Activated T-cell treated with anti-CD3 and anti-CD28 coated beads, Interleukin-2, amount 50 U/mL, for 4 hours (primary cell): ENCODE measurements at regions not wholly inside any gene's neighbourhood (a gene's known extent, or its start where the extent isn't known, plus 50 kb on each side); places are given as distances from the start of the nearest gene placed in this dataset.

ENCODE experiments used
- ATAC-seq, 2 donors: fragments of 200-7000 bp; cut with Tn5 transposase; one replicate each; pipeline ENCODE4 v1.10.0; 2021
- DNase-seq: peaks from one replicate; pipeline ENCODE4 v3.0.0-alpha.2; 2020
- H3K27me3 Mint-ChIP-seq: one replicate; pipeline ENCODE4 v1.8.0; 2021; ENCODE audit warnings: low read depth, mixed read lengths
- H3K36me3 Mint-ChIP-seq: one replicate; pipeline ENCODE4 v1.8.0; 2022; ENCODE audit warnings: mixed read lengths; ENCODE audit not compliant: insufficient read depth
- H3K4me1 Mint-ChIP-seq: one replicate; pipeline ENCODE4 v1.8.0; 2021; ENCODE audit warnings: low read depth, mixed read lengths
- H3K4me3 Mint-ChIP-seq: one replicate; pipeline ENCODE4 v1.8.0; 2021; ENCODE audit warnings: mild to moderate bottlenecking, moderate library complexity, mixed read lengths
- H3K9me3 Mint-ChIP-seq: one replicate; pipeline ENCODE4 v1.8.0; 2021; ENCODE audit warnings: mixed read lengths

- Mint-ChIP-seq H3K27me3 (no peaks in the 10 kb centered on the region), H3K4me3 (no peak overlapping the region), H3K9me3 (no peaks in the 10 kb centered on the region), H3K36me3 (no peaks in the 10 kb centered on the region), H3K4me1 (no peaks in the 10 kb centered on the region)
- DNase-seq (no peak), ATAC-seq (no peak)
Observed at GRCh38 chr4:108272986-108273385, 104.3 kb upstream of the LEF1 start.

- Mint-ChIP-seq H3K4me3 (no peak overlapping the region), H3K4me1 (no peaks in the 10 kb centered on the region), H3K27me3 (no peaks in the 10 kb centered on the region), H3K9me3 (no peaks in the 10 kb centered on the region), H3K36me3 (no peaks in the 10 kb centered on the region)
- DNase-seq (no peak), ATAC-seq (no peak)
Observed at GRCh38 chr4:108272561-108272960, 103.8 kb upstream of the LEF1 start.

- ATAC-seq (no peak), DNase-seq (no peak)
- H3K4me3 Mint-ChIP-seq = no peak overlapping the region
- H3K4me1 Mint-ChIP-seq = no peaks in the 10 kb centered on the region
- no peaks in the 10 kb centered on the region for H3K27me3 Mint-ChIP-seq
- no peaks in the 10 kb centered on the region for H3K9me3 Mint-ChIP-seq
- H3K36me3 Mint-ChIP-seq = no peaks in the 10 kb centered on the region
Observed at GRCh38 chr4:108272046-108272445, 103.3 kb upstream of the LEF1 start.

- DNase-seq (no peak), ATAC-seq (no peak)
- H3K36me3 Mint-ChIP-seq = no peaks in the 10 kb centered on the region
- H3K27me3 Mint-ChIP-seq = no peaks in the 10 kb centered on the region
- no peak overlapping the region for H3K4me3 Mint-ChIP-seq
- no peaks in the 10 kb centered on the region for H3K9me3 Mint-ChIP-seq
- no peaks in the 10 kb centered on the region for H3K4me1 Mint-ChIP-seq
Observed at GRCh38 chr4:108270466-108271450, 102.0 kb upstream of the LEF1 start.

- Mint-ChIP-seq H3K9me3 (no peaks in the 10 kb centered on the region), H3K4me1 (peaks cover 1% of the 10 kb centered on the region), H3K27me3 (no peaks in the 10 kb centered on the region), H3K36me3 (peaks cover 1% of the 10 kb centered on the region), H3K4me3 (no peak overlapping the region)
- no peak for ATAC-seq
- DNase-seq = no peak
Observed at GRCh38 chr4:108264693-108265092, 96.0 kb upstream of the LEF1 start.

- Mint-ChIP-seq H3K9me3 (no peaks in the 10 kb centered on the region), H3K4me3 (no peak overlapping the region), H3K36me3 (peaks cover 1% of the 10 kb centered on the region), H3K4me1 (peaks cover 1% of the 10 kb centered on the region), H3K27me3 (no peaks in the 10 kb centered on the region)
- no peak for ATAC-seq
- DNase-seq = no peak
Observed at GRCh38 chr4:108263057-108263456, 94.3 kb upstream of the LEF1 start.

GRCh38 chr4:108261026-108261425 lies 92.3 kb upstream of the LEF1 start:
- H3K9me3 Mint-ChIP-seq = no peaks in the 10 kb centered on the region
- DNase-seq = no peak
- peaks cover 1% of the 10 kb centered on the region for H3K36me3 Mint-ChIP-seq
- peaks cover 1% of the 10 kb centered on the region for H3K4me1 Mint-ChIP-seq
- H3K4me3 Mint-ChIP-seq = no peak overlapping the region
- H3K27me3 Mint-ChIP-seq = no peaks in the 10 kb centered on the region
- ATAC-seq = no peak

GRCh38 chr4:108256538-108256937 lies 87.8 kb upstream of the LEF1 start:
- peaks cover 1% of the 10 kb centered on the region for H3K4me1 Mint-ChIP-seq
- DNase-seq (no peak), ATAC-seq (no peak)
- H3K9me3 Mint-ChIP-seq = no peaks in the 10 kb centered on the region
- H3K27me3 Mint-ChIP-seq = no peaks in the 10 kb centered on the region
- no peak overlapping the region for H3K4me3 Mint-ChIP-seq
- peaks cover 2% of the 10 kb centered on the region for H3K36me3 Mint-ChIP-seq

GRCh38 chr4:108255203-108255747 lies 86.5 kb upstream of the LEF1 start:
- Mint-ChIP-seq H3K27me3 (no peaks in the 10 kb centered on the region), H3K4me3 (no peak overlapping the region), H3K4me1 (peaks cover 1% of the 10 kb centered on the region), H3K36me3 (peaks cover 1% of the 10 kb centered on the region), H3K9me3 (no peaks in the 10 kb centered on the region)
- no peak for ATAC-seq
- DNase-seq = no peak

- H3K27me3 Mint-ChIP-seq = no peaks in the 10 kb centered on the region
- H3K4me3 Mint-ChIP-seq = no peak overlapping the region
- ATAC-seq (no peak), DNase-seq (no peak)
- peaks cover 3% of the 10 kb centered on the region for H3K36me3 Mint-ChIP-seq
- H3K9me3 Mint-ChIP-seq = peaks cover 18% of the 10 kb centered on the region
- peaks cover 5% of the 10 kb centered on the region for H3K4me1 Mint-ChIP-seq
Observed at GRCh38 chr4:108249397-108249796, 80.7 kb upstream of the LEF1 start.

- no peak for DNase-seq
- no peak for ATAC-seq
- Mint-ChIP-seq H3K4me3 (no peak overlapping the region), H3K4me1 (peaks cover 7% of the 10 kb centered on the region), H3K36me3 (peaks cover 2% of the 10 kb centered on the region), H3K27me3 (no peaks in the 10 kb centered on the region), H3K9me3 (peaks cover 18% of the 10 kb centered on the region)
Observed at GRCh38 chr4:108247387-108248049, 78.8 kb upstream of the LEF1 start.

GRCh38 chr4:108244606-108245005 lies 75.9 kb upstream of the LEF1 start:
- no peak overlapping the region for H3K4me3 Mint-ChIP-seq
- H3K27me3 Mint-ChIP-seq = no peaks in the 10 kb centered on the region
- no peak for DNase-seq
- H3K4me1 Mint-ChIP-seq = peaks cover 7% of the 10 kb centered on the region
- ATAC-seq = no peak
- H3K9me3 Mint-ChIP-seq = peaks cover 15% of the 10 kb centered on the region
- H3K36me3 Mint-ChIP-seq = peaks cover 4% of the 10 kb centered on the region

- DNase-seq (no peak), ATAC-seq (no peak)
- Mint-ChIP-seq H3K36me3 (peaks cover 3% of the 10 kb centered on the region), H3K27me3 (no peaks in the 10 kb centered on the region), H3K4me1 (peaks cover 7% of the 10 kb centered on the region), H3K9me3 (peaks cover 3% of the 10 kb centered on the region), H3K4me3 (no peak overlapping the region)
Observed at GRCh38 chr4:108240366-108240765, 71.6 kb upstream of the LEF1 start.

GRCh38 chr4:108237693-108238092 lies 69.0 kb upstream of the LEF1 start:
- H3K9me3 Mint-ChIP-seq = peaks cover 7% of the 10 kb centered on the region
- ATAC-seq = no peak
- H3K27me3 Mint-ChIP-seq = no peaks in the 10 kb centered on the region
- H3K36me3 Mint-ChIP-seq = peaks cover 7% of the 10 kb centered on the region
- H3K4me1 Mint-ChIP-seq = no peaks in the 10 kb centered on the region
- DNase-seq = no peak
- H3K4me3 Mint-ChIP-seq = no peak overlapping the region

- peaks cover 12% of the 10 kb centered on the region for H3K9me3 Mint-ChIP-seq
- peaks cover 8% of the 10 kb centered on the region for H3K36me3 Mint-ChIP-seq
- no peak for DNase-seq
- H3K27me3 Mint-ChIP-seq = no peaks in the 10 kb centered on the region
- no peak for ATAC-seq
- no peak overlapping the region for H3K4me3 Mint-ChIP-seq
- peaks cover 4% of the 10 kb centered on the region for H3K4me1 Mint-ChIP-seq
Observed at GRCh38 chr4:108236264-108236663, 67.5 kb upstream of the LEF1 start.
